ENCODE measurements at regions not wholly inside any gene's neighbourhood (a gene's known extent, or its start where the extent isn't known, plus 50 kb on each side); places are given as distances from the start of the nearest gene placed in this dataset.

DNA sequence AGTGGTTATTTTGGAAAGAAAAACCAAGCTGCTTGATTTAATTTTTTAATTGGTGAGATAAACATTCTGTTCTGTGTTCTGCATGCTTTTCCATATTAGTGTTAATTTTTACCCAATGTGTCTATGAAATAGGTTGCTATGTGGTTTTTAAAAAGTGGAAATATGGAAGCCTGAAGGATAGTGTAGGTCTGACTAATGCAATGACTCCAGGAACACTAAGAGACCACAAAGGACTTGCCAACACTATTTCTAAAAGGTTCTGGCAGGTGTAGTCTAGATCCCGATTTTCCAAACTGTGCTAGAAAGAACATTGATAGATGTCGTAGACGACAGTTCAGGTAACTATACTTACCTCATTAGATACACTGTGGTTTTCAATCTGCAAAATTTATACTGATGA is 877.4 kb upstream of the GOT2 start:
- TF ChIP-seq, protein P1, sequence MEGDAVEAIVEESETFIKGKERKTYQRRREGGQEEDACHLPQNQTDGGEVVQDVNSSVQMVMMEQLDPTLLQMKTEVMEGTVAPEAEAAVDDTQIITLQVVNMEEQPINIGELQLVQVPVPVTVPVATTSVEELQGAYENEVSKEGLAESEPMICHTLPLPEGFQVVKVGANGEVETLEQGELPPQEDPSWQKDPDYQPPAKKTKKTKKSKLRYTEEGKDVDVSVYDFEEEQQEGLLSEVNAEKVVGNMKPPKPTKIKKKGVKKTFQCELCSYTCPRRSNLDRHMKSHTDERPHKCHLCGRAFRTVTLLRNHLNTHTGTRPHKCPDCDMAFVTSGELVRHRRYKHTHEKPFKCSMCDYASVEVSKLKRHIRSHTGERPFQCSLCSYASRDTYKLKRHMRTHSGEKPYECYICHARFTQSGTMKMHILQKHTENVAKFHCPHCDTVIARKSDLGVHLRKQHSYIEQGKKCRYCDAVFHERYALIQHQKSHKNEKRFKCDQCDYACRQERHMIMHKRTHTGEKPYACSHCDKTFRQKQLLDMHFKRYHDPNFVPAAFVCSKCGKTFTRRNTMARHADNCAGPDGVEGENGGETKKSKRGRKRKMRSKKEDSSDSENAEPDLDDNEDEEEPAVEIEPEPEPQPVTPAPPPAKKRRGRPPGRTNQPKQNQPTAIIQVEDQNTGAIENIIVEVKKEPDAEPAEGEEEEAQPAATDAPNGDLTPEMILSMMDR (IDR thresholded peaks at IDR 0.05; ENCODE audit: low read depth, low read length, poor library complexity, severe bottlenecking), result no peak
- TF ChIP-seq EZH2phosphoT487 (IDR thresholded peaks at IDR 0.05; ENCODE audit: borderline replicate concordance, low read length), result no peak

Measured in DOHH2 (cell line).